ENCODE measurements at regions not wholly inside any gene's neighbourhood (a gene's known extent, or its start where the extent isn't known, plus 50 kb on each side); places are given as distances from the start of the nearest gene placed in this dataset.

DNA sequence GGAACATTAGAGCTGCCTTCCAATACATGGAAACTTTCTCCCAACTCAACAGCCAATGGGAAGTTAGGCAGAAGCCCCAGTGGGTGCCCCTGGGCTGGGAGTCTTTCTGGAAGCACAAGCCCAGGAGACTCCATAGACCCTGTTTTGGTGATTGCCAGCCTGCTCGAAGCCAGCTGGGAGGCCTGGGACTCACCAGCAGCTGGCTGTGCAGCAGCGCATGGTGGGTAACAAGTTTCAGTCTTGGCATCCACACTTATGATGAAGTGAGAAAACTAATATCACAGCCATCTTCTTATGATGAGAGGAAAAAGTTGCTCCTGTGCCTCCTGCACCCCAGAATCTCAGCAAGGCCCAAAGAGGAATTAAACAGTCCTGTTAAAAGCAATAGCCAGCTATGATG lies 522.5 kb upstream of the CDH5 start:
- TF ChIP-seq, protein P1, sequence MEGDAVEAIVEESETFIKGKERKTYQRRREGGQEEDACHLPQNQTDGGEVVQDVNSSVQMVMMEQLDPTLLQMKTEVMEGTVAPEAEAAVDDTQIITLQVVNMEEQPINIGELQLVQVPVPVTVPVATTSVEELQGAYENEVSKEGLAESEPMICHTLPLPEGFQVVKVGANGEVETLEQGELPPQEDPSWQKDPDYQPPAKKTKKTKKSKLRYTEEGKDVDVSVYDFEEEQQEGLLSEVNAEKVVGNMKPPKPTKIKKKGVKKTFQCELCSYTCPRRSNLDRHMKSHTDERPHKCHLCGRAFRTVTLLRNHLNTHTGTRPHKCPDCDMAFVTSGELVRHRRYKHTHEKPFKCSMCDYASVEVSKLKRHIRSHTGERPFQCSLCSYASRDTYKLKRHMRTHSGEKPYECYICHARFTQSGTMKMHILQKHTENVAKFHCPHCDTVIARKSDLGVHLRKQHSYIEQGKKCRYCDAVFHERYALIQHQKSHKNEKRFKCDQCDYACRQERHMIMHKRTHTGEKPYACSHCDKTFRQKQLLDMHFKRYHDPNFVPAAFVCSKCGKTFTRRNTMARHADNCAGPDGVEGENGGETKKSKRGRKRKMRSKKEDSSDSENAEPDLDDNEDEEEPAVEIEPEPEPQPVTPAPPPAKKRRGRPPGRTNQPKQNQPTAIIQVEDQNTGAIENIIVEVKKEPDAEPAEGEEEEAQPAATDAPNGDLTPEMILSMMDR (IDR thresholded peaks at IDR 0.05): no peak
- TF ChIP-seq POLR2A (IDR thresholded peaks at IDR 0.05): no peak
- Histone ChIP-seq H3K4me1 (no peaks in the 10 kb centered on the region), H3K27ac (no peak overlapping the region), H3K36me3 (no peaks in the 10 kb centered on the region), H3K27me3 (no peaks in the 10 kb centered on the region), H3K4me3 (no peak overlapping the region), H3K9me3 (no peaks in the 10 kb centered on the region)
- DNase-seq: no peak
- intact Hi-C loops (cut with DNase I; ENCODE audit: low total_unique reads): no loop called here

- TF ChIP-seq, protein P1 (IDR thresholded peaks at IDR 0.05): no peak
- no peak for TF ChIP-seq POLR2A (IDR thresholded peaks at IDR 0.05)
- H3K36me3 ChIP-seq: no peaks in the 10 kb centered on the region
- no peak overlapping the region for H3K27ac ChIP-seq
- no peaks in the 10 kb centered on the region for H3K9me3 ChIP-seq
- H3K27me3 ChIP-seq: no peaks in the 10 kb centered on the region
- no peak for DNase-seq
- intact Hi-C loops (cut with DNase I; ENCODE audit: low total_unique reads): no loop called here
- no peak overlapping the region for H3K4me3 ChIP-seq
- no peaks in the 10 kb centered on the region for H3K4me1 ChIP-seq
Measured at GRCh38 chr16:65842067-65842466, 524.4 kb upstream of the CDH5 start.

GRCh38 chr16:65838001-65838400 lies 528.5 kb upstream of the CDH5 start:
- Histone ChIP-seq H3K9me3 (no peaks in the 10 kb centered on the region), H3K27me3 (no peaks in the 10 kb centered on the region), H3K4me3 (no peak overlapping the region), H3K36me3 (no peaks in the 10 kb centered on the region), H3K4me1 (no peaks in the 10 kb centered on the region), H3K27ac (no peak overlapping the region)
- intact Hi-C loops (cut with DNase I; ENCODE audit: low total_unique reads): no loop called here
- DNase-seq: no peak
- TF ChIP-seq, protein P1 (IDR thresholded peaks at IDR 0.05): no peak
- TF ChIP-seq POLR2A (IDR thresholded peaks at IDR 0.05): no peak

DNA sequence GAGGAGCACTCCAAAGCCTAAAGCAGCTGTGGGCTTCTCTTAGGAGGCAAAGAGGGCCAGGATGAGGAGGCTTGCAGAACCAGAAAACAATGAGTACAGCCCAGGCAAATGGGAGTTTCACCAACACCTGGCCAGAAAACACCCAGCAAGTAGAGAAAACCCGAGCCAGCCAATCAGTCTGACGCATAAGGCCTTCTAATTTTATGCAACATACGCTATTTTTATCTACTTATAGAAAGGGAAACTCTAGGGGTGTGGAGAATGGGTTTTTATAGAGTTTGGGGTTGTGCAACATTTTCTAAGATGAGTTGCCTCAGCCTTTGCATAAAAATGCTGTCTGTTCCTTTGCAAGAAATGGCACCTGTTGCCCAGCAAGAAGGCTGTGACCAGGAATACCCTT lies 529.0 kb upstream of the CDH5 start:
- TF ChIP-seq POLR2A (IDR thresholded peaks at IDR 0.05): no peak
- TF ChIP-seq, protein P1 (IDR thresholded peaks at IDR 0.05): no peak
- intact Hi-C loops (cut with DNase I; ENCODE audit: low total_unique reads): no loop called here
- H3K9me3 ChIP-seq: no peaks in the 10 kb centered on the region

DNA sequence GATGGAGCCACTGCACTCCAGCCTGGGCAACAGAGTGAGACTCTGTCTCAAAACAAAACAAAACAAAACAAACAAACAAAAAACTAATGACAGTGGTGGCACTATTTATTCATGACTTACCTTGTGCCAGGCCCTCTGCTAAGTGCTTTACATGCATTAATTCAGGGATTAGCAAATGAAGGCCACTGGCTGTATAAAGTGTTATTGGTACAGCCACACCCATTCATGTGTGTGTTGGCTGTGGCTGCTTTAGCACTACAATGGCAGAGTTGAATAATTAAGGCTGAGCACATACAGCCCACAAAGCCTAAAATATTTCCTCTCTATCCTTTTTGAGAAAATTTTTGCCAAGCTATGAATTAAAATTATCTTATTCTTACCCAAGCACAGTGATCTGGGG lies 531.8 kb upstream of the CDH5 start:
- H3K27me3 ChIP-seq: no peaks in the 10 kb centered on the region
- H3K4me3 ChIP-seq: no peak overlapping the region
- TF ChIP-seq POLR2A (IDR thresholded peaks at IDR 0.05): no peak
- TF ChIP-seq, protein P1 (IDR thresholded peaks at IDR 0.05): no peak
- no peaks in the 10 kb centered on the region for H3K36me3 ChIP-seq
- no peaks in the 10 kb centered on the region for H3K4me1 ChIP-seq
- DNase-seq: no peak
- H3K27ac ChIP-seq: no peak overlapping the region
- no peaks in the 10 kb centered on the region for H3K9me3 ChIP-seq
- intact Hi-C loops (cut with DNase I; ENCODE audit: low total_unique reads): no loop called here

More for the DNA sequence above, 529.0 kb upstream of the CDH5 start:
- Histone ChIP-seq H3K36me3 (no peaks in the 10 kb centered on the region), H3K27me3 (no peaks in the 10 kb centered on the region), H3K4me1 (no peaks in the 10 kb centered on the region), H3K4me3 (no peak overlapping the region), H3K27ac (no peak overlapping the region)
- DNase-seq: no peak

All from uterus (tissue), 3 donors.